ENCODE measurements at regions not wholly inside any gene's neighbourhood (a gene's known extent, or its start where the extent isn't known, plus 50 kb on each side); places are given as distances from the start of the nearest gene placed in this dataset.

DNA sequence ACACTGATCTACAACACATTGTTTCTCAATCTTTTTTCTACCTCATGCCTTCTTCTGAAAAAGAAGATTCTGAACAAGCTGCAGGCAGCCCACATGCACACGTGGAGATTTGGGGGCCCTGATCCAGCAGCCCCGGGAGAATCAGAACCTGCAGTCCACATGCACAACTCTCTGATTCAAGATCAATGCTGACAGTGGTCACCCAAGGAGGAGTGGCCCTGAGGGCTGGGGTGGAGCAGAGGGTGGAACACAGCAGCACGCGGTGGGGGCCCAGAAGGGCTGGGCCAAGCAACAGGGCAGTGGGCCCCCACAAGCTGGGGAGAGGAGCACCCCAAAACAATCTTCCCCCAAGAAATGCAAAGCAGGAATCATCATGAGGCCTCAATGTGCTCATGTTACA is 202.1 kb upstream of the NSMCE3 start:
- Histone ChIP-seq H3K9me3 (no peaks in the 10 kb centered on the region), H3K36me3 (ENCODE audit: insufficient read depth in 1 of 2, low read depth in 1 of 2) (no peaks in the 10 kb centered on the region), H3K4me1 (no peaks in the 10 kb centered on the region), H3K27me3 (ENCODE audit: insufficient read depth in 3 of 3, low read length in 2 of 3) (no peaks in the 10 kb centered on the region), H3K4me3 (no peak overlapping the region), H3K27ac (no peak overlapping the region)
- intact Hi-C loops (cut with DNase I): no loop called here
- TF ChIP-seq, protein P1, sequence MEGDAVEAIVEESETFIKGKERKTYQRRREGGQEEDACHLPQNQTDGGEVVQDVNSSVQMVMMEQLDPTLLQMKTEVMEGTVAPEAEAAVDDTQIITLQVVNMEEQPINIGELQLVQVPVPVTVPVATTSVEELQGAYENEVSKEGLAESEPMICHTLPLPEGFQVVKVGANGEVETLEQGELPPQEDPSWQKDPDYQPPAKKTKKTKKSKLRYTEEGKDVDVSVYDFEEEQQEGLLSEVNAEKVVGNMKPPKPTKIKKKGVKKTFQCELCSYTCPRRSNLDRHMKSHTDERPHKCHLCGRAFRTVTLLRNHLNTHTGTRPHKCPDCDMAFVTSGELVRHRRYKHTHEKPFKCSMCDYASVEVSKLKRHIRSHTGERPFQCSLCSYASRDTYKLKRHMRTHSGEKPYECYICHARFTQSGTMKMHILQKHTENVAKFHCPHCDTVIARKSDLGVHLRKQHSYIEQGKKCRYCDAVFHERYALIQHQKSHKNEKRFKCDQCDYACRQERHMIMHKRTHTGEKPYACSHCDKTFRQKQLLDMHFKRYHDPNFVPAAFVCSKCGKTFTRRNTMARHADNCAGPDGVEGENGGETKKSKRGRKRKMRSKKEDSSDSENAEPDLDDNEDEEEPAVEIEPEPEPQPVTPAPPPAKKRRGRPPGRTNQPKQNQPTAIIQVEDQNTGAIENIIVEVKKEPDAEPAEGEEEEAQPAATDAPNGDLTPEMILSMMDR (IDR thresholded peaks at IDR 0.05): no peak
- ATAC-seq (no peak), DNase-seq (no peak)
- WGBS, 3 donors: 72 to 86% (median 81%) methylated on average over 4 of the region's 4 CpGs

DNA sequence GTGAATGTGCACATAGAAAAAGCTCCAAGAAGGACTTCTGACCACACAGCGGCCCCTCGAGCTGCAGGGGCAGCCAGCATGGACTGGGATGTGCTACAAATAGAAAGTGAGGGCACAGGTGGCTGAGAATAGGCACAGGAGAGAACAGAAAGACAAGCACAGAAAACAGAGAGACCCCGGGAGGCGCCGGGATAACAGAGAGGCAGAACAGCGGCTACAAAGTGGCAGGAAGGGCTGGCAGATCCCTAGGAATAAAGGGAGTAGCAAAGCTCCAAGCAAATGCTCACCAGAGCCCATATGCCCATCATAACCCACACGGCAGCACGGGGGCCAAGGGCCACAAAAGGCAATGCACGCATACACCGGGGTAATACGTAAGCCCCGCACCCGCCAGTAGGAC is 201.7 kb upstream of the NSMCE3 start:
- DNase-seq: no peak
- H3K9me3 ChIP-seq: no peaks in the 10 kb centered on the region
- H3K36me3 ChIP-seq (ENCODE audit: insufficient read depth in 1 of 2, low read depth in 1 of 2): no peaks in the 10 kb centered on the region
- WGBS, 3 donors: 85 to 91% (median 89%) methylated on average over 13 of the region's 13 CpGs
- no peak for ATAC-seq
- no peaks in the 10 kb centered on the region for H3K27me3 ChIP-seq (ENCODE audit: insufficient read depth in 3 of 3, low read length in 2 of 3)
- intact Hi-C loops (cut with DNase I): no loop called here
- no peak overlapping the region for H3K27ac ChIP-seq
- H3K4me3 ChIP-seq: no peak overlapping the region
- TF ChIP-seq, protein P1 (IDR thresholded peaks at IDR 0.05): no peak
- no peaks in the 10 kb centered on the region for H3K4me1 ChIP-seq

DNA sequence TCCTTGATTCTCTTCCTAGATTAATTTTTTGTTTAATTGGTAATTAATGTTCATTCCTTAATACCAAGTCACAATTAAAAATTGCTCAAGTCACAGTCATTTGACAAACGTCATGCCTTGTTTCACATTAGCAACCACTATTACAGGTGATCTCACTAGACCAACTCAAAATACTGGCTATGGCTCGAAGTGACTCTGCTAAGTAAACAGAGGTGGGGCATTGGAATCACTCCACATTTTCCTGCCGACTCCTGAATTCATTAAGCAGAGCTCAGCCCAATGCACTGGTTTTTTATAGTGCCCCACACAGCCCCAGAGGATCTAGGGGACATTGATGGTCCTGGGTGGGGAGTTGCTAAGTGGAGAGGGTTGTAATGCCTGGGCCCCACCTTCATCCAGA is 201.2 kb upstream of the NSMCE3 start:
- intact Hi-C loops (cut with DNase I): no loop called here
- H3K27ac ChIP-seq: no peak overlapping the region
- TF ChIP-seq, protein P1 (IDR thresholded peaks at IDR 0.05): no peak
- no peaks in the 10 kb centered on the region for H3K4me1 ChIP-seq
- H3K36me3 ChIP-seq (ENCODE audit: insufficient read depth in 1 of 2, low read depth in 1 of 2): no peaks in the 10 kb centered on the region
- H3K9me3 ChIP-seq: no peaks in the 10 kb centered on the region
- DNase-seq: no peak
- no peak overlapping the region for H3K4me3 ChIP-seq
- WGBS, 3 donors: 26 to 41% (median 39%) methylated on average over 3 of the region's 3 CpGs
- no peaks in the 10 kb centered on the region for H3K27me3 ChIP-seq (ENCODE audit: insufficient read depth in 3 of 3, low read length in 2 of 3)
- no peak for ATAC-seq

DNA sequence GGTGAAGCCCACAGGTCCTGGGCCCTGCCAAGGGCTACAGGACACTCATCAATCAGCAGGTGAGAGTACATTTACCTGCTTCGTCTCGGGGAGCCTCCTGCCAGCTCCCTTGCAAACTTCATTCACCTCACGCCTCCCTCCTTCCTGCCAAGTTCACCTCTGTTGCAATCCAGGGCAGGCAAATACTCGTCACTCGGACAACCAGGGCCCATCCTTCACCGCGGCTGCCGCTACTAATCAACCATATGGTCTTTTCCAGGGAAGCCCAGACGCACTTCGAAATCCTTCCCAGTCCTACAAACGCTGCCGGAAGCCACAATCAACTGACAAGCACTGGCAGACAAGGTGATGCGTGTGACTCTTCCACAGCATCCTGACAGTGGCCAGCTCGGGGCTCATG is 200.7 kb upstream of the NSMCE3 start:
- no peak overlapping the region for H3K27ac ChIP-seq
- intact Hi-C loops (cut with DNase I): no loop called here
- H3K27me3 ChIP-seq (ENCODE audit: insufficient read depth in 3 of 3, low read length in 2 of 3): no peaks in the 10 kb centered on the region
- no peaks in the 10 kb centered on the region for H3K9me3 ChIP-seq
- ATAC-seq (no peak), DNase-seq (no peak)
- no peaks in the 10 kb centered on the region for H3K4me1 ChIP-seq
- 44 to 48% (median 45%) methylated on average over 14 of the region's 14 CpGs for WGBS, 3 donors
- TF ChIP-seq, protein P1 (IDR thresholded peaks at IDR 0.05): no peak
- H3K4me3 ChIP-seq: no peak overlapping the region
- no peaks in the 10 kb centered on the region for H3K36me3 ChIP-seq (ENCODE audit: insufficient read depth in 1 of 2, low read depth in 1 of 2)

DNA sequence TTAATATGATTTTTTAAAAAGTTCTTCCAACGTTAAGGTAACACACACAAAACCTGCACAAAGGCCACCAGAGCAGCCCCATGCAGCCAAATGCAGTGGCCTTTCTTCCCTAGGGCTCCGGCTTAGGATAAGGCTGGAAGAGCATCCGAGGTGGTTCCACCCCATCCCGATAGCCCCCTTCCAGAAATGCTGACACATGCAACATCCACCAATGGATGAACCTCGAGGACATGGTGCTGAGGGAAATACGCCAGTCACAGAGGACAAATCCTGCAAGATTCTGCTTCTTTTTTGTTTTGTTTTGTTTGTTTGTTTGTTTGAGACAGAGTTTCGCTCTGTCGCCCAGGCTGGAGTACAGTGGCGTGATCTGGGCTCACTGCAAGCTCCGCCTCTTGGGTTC is 199.3 kb upstream of the NSMCE3 start:
- Histone ChIP-seq H3K9me3 (no peaks in the 10 kb centered on the region), H3K4me1 (no peaks in the 10 kb centered on the region), H3K4me3 (no peak overlapping the region), H3K27me3 (ENCODE audit: insufficient read depth in 3 of 3, low read length in 2 of 3) (no peaks in the 10 kb centered on the region), H3K36me3 (ENCODE audit: insufficient read depth in 1 of 2, low read depth in 1 of 2) (no peaks in the 10 kb centered on the region), H3K27ac (no peak overlapping the region)
- TF ChIP-seq, protein P1 (IDR thresholded peaks at IDR 0.05): no peak
- ATAC-seq (no peak), DNase-seq (no peak)
- WGBS, 3 donors: 72 to 83% (median 80%) methylated on average over 10 of the region's 10 CpGs
- intact Hi-C loops (cut with DNase I): no loop called here
